H9 (cell line): ENCODE measurements at regions not wholly inside any gene's neighbourhood (a gene's known extent, or its start where the extent isn't known, plus 50 kb on each side); places are given as distances from the start of the nearest gene placed in this dataset.

Experiments used
- DNase-seq: peaks from one replicate; pipeline ENCODE4 v3.0.0-alpha.2; 2017
- H2AFZ ChIP-seq: one replicate; pipeline ENCODE4 v1.6.1; 2013; ENCODE audit warnings: mild to moderate bottlenecking, low read length, control low read depth, moderate library complexity
- H2AK5ac ChIP-seq: 2 replicates; pipeline ENCODE4 v1.6.1; 2013; ENCODE audit warnings: low read length, control low read depth, mixed read lengths; ENCODE audit not compliant: insufficient read length
- H2BK120ac ChIP-seq: one replicate; pipeline ENCODE4 v1.6.1; 2013; ENCODE audit warnings: low read depth, mild to moderate bottlenecking, low read length, control low read depth, inconsistent platforms; ENCODE audit not compliant: poor library complexity, severe bottlenecking
- H2BK12ac ChIP-seq: 2 replicates; pipeline ENCODE4 v1.6.1; 2013; ENCODE audit warnings: low read length, control low read depth, mixed read lengths, low read depth; ENCODE audit not compliant: insufficient read length
- H2BK15ac ChIP-seq: 2 replicates; pipeline ENCODE4 v1.6.1; 2013; ENCODE audit warnings: low read depth, low read length, control low read depth
- H2BK20ac ChIP-seq: one replicate; pipeline ENCODE4 v1.6.1; 2013; ENCODE audit warnings: low read depth, mild to moderate bottlenecking, low read length, control low read depth, inconsistent platforms; ENCODE audit not compliant: poor library complexity, severe bottlenecking
- H2BK5ac ChIP-seq: 2 replicates; pipeline ENCODE4 v1.6.1; 2013; ENCODE audit warnings: low read length, control low read depth, mixed read lengths; ENCODE audit not compliant: insufficient read length
- H3K14ac ChIP-seq: 2 replicates; pipeline ENCODE4 v1.6.1; 2013; ENCODE audit warnings: low read length, control low read depth; ENCODE audit not compliant: insufficient read depth
- H3K18ac ChIP-seq: 2 replicates; pipeline ENCODE4 v1.6.1; 2013; ENCODE audit warnings: low read depth, mild to moderate bottlenecking, mixed read lengths, low read length, control low read depth; ENCODE audit not compliant: insufficient read length
- H3K23ac ChIP-seq: 2 replicates; pipeline ENCODE4 v1.6.1; 2013; ENCODE audit warnings: low read length, control low read depth, mixed read lengths, low read depth; ENCODE audit not compliant: insufficient read length
- H3K23me2 ChIP-seq: 2 replicates; pipeline ENCODE4 v1.6.1; 2013; ENCODE audit warnings: low read depth, mild to moderate bottlenecking, mixed read lengths, low read length, control low read depth; ENCODE audit not compliant: insufficient read length, poor library complexity, severe bottlenecking
- H3K27ac ChIP-seq: 2 replicates; pipeline ENCODE4 v1.5.1; 2013; ENCODE audit warnings: low read length, control low read depth, mixed read lengths, low read depth; ENCODE audit not compliant: insufficient read length
- H3K27me3 ChIP-seq: 2 replicates; pipeline ENCODE4 v1.6.1; 2013; ENCODE audit warnings: low read length, control low read depth, inconsistent platforms; ENCODE audit not compliant: insufficient read depth
- H3K4ac ChIP-seq: 2 replicates; pipeline ENCODE4 v1.6.1; 2013; ENCODE audit warnings: low read depth, mild to moderate bottlenecking, control low read depth, inconsistent platforms, low read length, moderate library complexity
- H3K4me1 ChIP-seq: 2 replicates; pipeline ENCODE4 v1.6.1; 2013; ENCODE audit warnings: low read length, control low read depth, inconsistent platforms; ENCODE audit not compliant: insufficient read depth
- H3K4me2 ChIP-seq: 2 replicates; pipeline ENCODE4 v1.6.1; 2013; ENCODE audit warnings: low read length, control low read depth, mixed read lengths; ENCODE audit not compliant: insufficient read length, insufficient read depth
- H3K56ac ChIP-seq: 2 replicates; pipeline ENCODE4 v1.6.1; 2013; ENCODE audit warnings: low read depth, mild to moderate bottlenecking, mixed read lengths, low read length, control low read depth; ENCODE audit not compliant: insufficient read length
- H3K79me1 ChIP-seq: 2 replicates; pipeline ENCODE4 v1.6.1; 2013; ENCODE audit warnings: low read depth, mild to moderate bottlenecking, moderate library complexity, low read length, control low read depth, inconsistent platforms; ENCODE audit not compliant: insufficient read depth, poor library complexity, severe bottlenecking
- H3K79me2 ChIP-seq: 2 replicates; pipeline ENCODE4 v1.6.1; 2013; ENCODE audit warnings: low read length, control low read depth, inconsistent platforms; ENCODE audit not compliant: insufficient read depth
- H3K9ac ChIP-seq: 2 replicates; pipeline ENCODE4 v1.6.1; 2013; ENCODE audit warnings: low read length, control low read depth, mixed read lengths; ENCODE audit not compliant: insufficient read length; ENCODE audit errors: extremely low read depth
- H3K9me3 ChIP-seq: one replicate; pipeline ENCODE4 v1.6.1; 2013; ENCODE audit warnings: low read depth, low read length, inconsistent platforms; ENCODE audit not compliant: control insufficient read depth
- H3T11ph ChIP-seq: one replicate; pipeline ENCODE4 v1.6.1; 2013; ENCODE audit warnings: mild to moderate bottlenecking, low read length, control low read depth, inconsistent platforms
- H4K20me1 ChIP-seq: one replicate; pipeline ENCODE4 v1.6.1; 2013; ENCODE audit not compliant: control insufficient read depth, insufficient read length, insufficient read depth
- H4K5ac ChIP-seq: 2 replicates; pipeline ENCODE4 v1.6.1; 2013; ENCODE audit warnings: low read depth, mild to moderate bottlenecking, mixed read lengths, low read length, control low read depth; ENCODE audit not compliant: insufficient read length
- H4K8ac ChIP-seq: replicated peaks from 2 replicates; pipeline ENCODE4 v1.6.1; 2013; ENCODE audit warnings: low read length, control low read depth, mixed read lengths, low read depth; ENCODE audit not compliant: insufficient read length
- H4K91ac ChIP-seq: 2 replicates; pipeline ENCODE4 v1.6.1; 2013; ENCODE audit warnings: low read depth, mild to moderate bottlenecking, moderate library complexity, mixed read lengths, low read length, control low read depth; ENCODE audit not compliant: insufficient read length
- H3K27ac Mint-ChIP-seq, 3 experiments: 2 replicates in 2 of 3; 3 replicates in 1 of 3; pipeline ENCODE4 v1.8.0; 2020 to 2021; ENCODE audit warnings: mixed read lengths in 3 of 3, mild to moderate bottlenecking in 1 of 3, moderate library complexity in 1 of 3
- H3K27me3 Mint-ChIP-seq: 2 replicates; pipeline ENCODE4 v1.8.0; 2021; ENCODE audit warnings: low read depth, mild to moderate bottlenecking, moderate library complexity, mixed read lengths
- H3K36me3 Mint-ChIP-seq, 3 experiments: 2 replicates in 2 of 3; 3 replicates in 1 of 3; pipeline ENCODE4 v1.8.0; 2020 to 2021; ENCODE audit warnings: low read depth in 3 of 3, mixed read lengths in 3 of 3; ENCODE audit not compliant: insufficient read depth in 1 of 3
- H3K4me1 Mint-ChIP-seq, 2 experiments: 2 replicates each; pipeline ENCODE4 v1.8.0; 2020; ENCODE audit warnings: mixed read lengths in 2 of 2
- H3K4me3 Mint-ChIP-seq, 2 experiments: 2 replicates in 1 of 2; 3 replicates in 1 of 2; pipeline ENCODE4 v1.8.0; 2020 to 2021; ENCODE audit warnings: mild to moderate bottlenecking in 2 of 2, mixed read lengths in 2 of 2, moderate library complexity in 1 of 2
- H3K9me3 Mint-ChIP-seq, 2 experiments: 2 replicates in 1 of 2; 3 replicates in 1 of 2; pipeline ENCODE4 v1.8.0; 2020; ENCODE audit warnings: mild to moderate bottlenecking in 2 of 2, mixed read lengths in 2 of 2, moderate library complexity in 1 of 2
- CTCF ChIP-seq: fragments of 200-600 bp; sonication (generic); conservative IDR thresholded peaks from 3 replicates; pipeline ENCODE4 v1.8.0; 2021; ENCODE audit warnings: antibody characterized with exemption, mild to moderate bottlenecking
- WGBS: extraction: QIAGEN DNeasy Blood & Tissue Kit; methylation state at CpG from one replicate; pipeline ENCODE4 v1.1.7; 2013; ENCODE audit warnings: missing lambda C conversion rate, low lambda C conversion rate, mixed read lengths; ENCODE audit not compliant: insufficient read length; ENCODE audit errors: extremely low coverage; 5-methylcytosine and 5-hydroxymethylcytosine counted together

GRCh38 chr2:126786765-126787164, 111.9 kb upstream of the TEX51 start:
- Mint-ChIP-seq H3K36me3 (no peaks in the 10 kb centered on the region), H3K4me1 (peaks cover 2 to 5% of the 10 kb centered on the region in 2 experiments; a peak in 3 of 4 replicates), H3K27ac (no peak overlapping the region), H3K27me3 (peaks cover under 1% of the 10 kb centered on the region), H3K9me3 (no peaks in the 10 kb centered on the region; a peak in 2 of 5 replicates), H3K4me3 (no peak overlapping the region)
- Histone ChIP-seq H2BK12ac (no peak overlapping the region), H3K14ac (no peak overlapping the region), H4K5ac (no peak overlapping the region), H3K56ac (no peak overlapping the region), H2BK5ac (no peak overlapping the region), H3K9ac (no peak overlapping the region), H3T11ph (no peak overlapping the region), H3K4me2 (no peak overlapping the region), H3K27ac (no peak overlapping the region), H3K4me1 (no peaks in the 10 kb centered on the region), H3K79me1 (no peaks in the 10 kb centered on the region), H2AK5ac (no peak overlapping the region), H2BK15ac (no peak overlapping the region), H2BK20ac (no peak overlapping the region), H4K20me1 (no peaks in the 10 kb centered on the region), H2BK120ac (no peak overlapping the region), H4K8ac (no peak overlapping the region), H3K23me2 (no peaks in the 10 kb centered on the region), H3K18ac (no peak overlapping the region), H4K91ac (no peak overlapping the region), H3K9me3 (no peaks in the 10 kb centered on the region), H3K23ac (no peak overlapping the region), H3K27me3 (no peaks in the 10 kb centered on the region), H2AFZ (no peak overlapping the region), H3K4ac (no peak overlapping the region), H3K79me2 (no peaks in the 10 kb centered on the region)
- WGBS: no CpG with 5 or more reads among the region's 4 CpGs
- TF ChIP-seq CTCF: no peak
- DNase-seq: no peak
